B cell (primary cell): ENCODE measurements at regions not wholly inside any gene's neighbourhood (a gene's known extent, or its start where the extent isn't known, plus 50 kb on each side); places are given as distances from the start of the nearest gene placed in this dataset.

Experiments used
- ATAC-seq: fragments of 200-7000 bp; cut with Tn5 transposase; one replicate; pipeline ENCODE4 v1.10.0; 2021; ENCODE audit warnings: low read depth, mild to moderate bottlenecking, moderate number of reproducible peaks, moderate library complexity
- CTCF ChIA-PET: fragments of 350-600 bp; sonication (Branson Sonifier 250); formaldehyde crosslinking; loops from one replicate; lab custom pipeline; 2021; ENCODE audit warnings: antibody characterized with exemption, inconsistent platforms; lab: Charles Lee
- POLR2A ChIA-PET: fragments of 350-600 bp; sonication (Branson Sonifier 250); formaldehyde crosslinking; loops from one replicate; lab custom pipeline; 2021; ENCODE audit warnings: antibody characterized with exemption; lab: Charles Lee
- DNase-seq: peaks from one replicate; pipeline ENCODE4 v3.0.0; 2013
- H2AFZ ChIP-seq: 2 replicates; pipeline ENCODE4 v1.6.1; 2012; ENCODE audit warnings: mild to moderate bottlenecking, low read depth, low read length; ENCODE audit not compliant: insufficient read depth, poor library complexity, severe bottlenecking
- H3K27ac ChIP-seq, 2 donors: 1 replicate in 1 of 2; 2 replicates in 1 of 2; pipeline ENCODE4 v1.5.1; 2012 to 2013; ENCODE audit warnings: low read length in 2 of 2, mild to moderate bottlenecking in 2 of 2, moderate library complexity in 1 of 2
- H3K27me3 ChIP-seq, 4 experiments: fragments of 200-600 bp in 1 of 4; sonication (generic) in 1 of 4; replicated peaks in 1 of 4; 1 replicate in 2 of 4; 2 replicates in 2 of 4; pipeline versions ENCODE4 v1.6.1 to v1.7.0; 2013 to 2016; ENCODE audit warnings: low read length in 3 of 4, mild to moderate bottlenecking in 2 of 4, mixed read lengths in 1 of 4, moderate library complexity in 1 of 4; ENCODE audit not compliant: insufficient read depth in 4 of 4, control insufficient read depth in 3 of 4; ENCODE audit errors: control extremely low read depth in 1 of 4
- H3K36me3 ChIP-seq, 2 experiments: replicated peaks in 1 of 2; 1 replicate in 1 of 2; 2 replicates in 1 of 2; pipeline versions ENCODE4 v1.6.1 to v1.7.1; 2013; ENCODE audit warnings: low read length in 1 of 2; ENCODE audit not compliant: insufficient read depth in 2 of 2, control insufficient read depth in 1 of 2; ENCODE audit errors: control extremely low read depth in 1 of 2, extremely low read depth in 1 of 2
- H3K4me1 ChIP-seq, 2 donors: fragments of 200-600 bp in 1 of 2; sonication (generic) in 1 of 2; 1 replicate in 1 of 2; 2 replicates in 1 of 2; pipeline versions ENCODE4 v1.5.1 to v1.6.1; 2013 to 2017; ENCODE audit warnings: low read length in 2 of 2; ENCODE audit not compliant: control insufficient read depth in 2 of 2, insufficient read depth in 2 of 2
- H3K4me2 ChIP-seq: replicated peaks from 2 replicates; pipeline ENCODE3; 2012; ENCODE audit warnings: mild to moderate bottlenecking, low read depth, low read length; ENCODE audit not compliant: poor library complexity, severe bottlenecking
- H3K4me3 ChIP-seq, 5 experiments: fragments of 200-600 bp in 1 of 5; sonication (generic) in 1 of 5; 1 replicate in 3 of 5; 2 replicates in 2 of 5; pipeline versions ENCODE4 v1.5.1 to v1.7.0; 2011 to 2016; ENCODE audit warnings: low read length in 4 of 5, mild to moderate bottlenecking in 4 of 5, low read depth in 2 of 5, control low read depth in 1 of 5, moderate library complexity in 1 of 5; ENCODE audit not compliant: insufficient read depth in 1 of 5; ENCODE audit errors: control extremely low read depth in 1 of 5, extremely low read depth in 1 of 5
- H3K79me2 ChIP-seq: fragments of 200-600 bp; sonication (generic); one replicate; pipeline ENCODE4 v1.6.0; 2016; ENCODE audit warnings: low read length; ENCODE audit not compliant: control insufficient read depth, insufficient read depth
- H3K9ac ChIP-seq: fragments of 200-600 bp; sonication (generic); 2 replicates; pipeline ENCODE4 v1.6.1; 2017; ENCODE audit warnings: mild to moderate bottlenecking, low read length, moderate library complexity
- H3K9me3 ChIP-seq, 3 donors: one replicate each; pipeline versions ENCODE4 v1.6.1 to v1.7.1; 2013; ENCODE audit warnings: low read length in 2 of 3; ENCODE audit not compliant: control insufficient read depth in 2 of 3, insufficient read depth in 1 of 3; ENCODE audit errors: control extremely low read depth in 1 of 3
- H4K20me1 ChIP-seq: 2 replicates; pipeline ENCODE4 v1.6.0; 2012; ENCODE audit warnings: mild to moderate bottlenecking, low read length; ENCODE audit not compliant: insufficient read depth, control insufficient read depth, poor library complexity, severe bottlenecking
- H3K27ac Mint-ChIP-seq: one replicate; pipeline ENCODE4 v1.8.0; 2021; ENCODE audit warnings: mixed read lengths
- H3K27me3 Mint-ChIP-seq: one replicate; pipeline ENCODE4 v1.8.0; 2021; ENCODE audit warnings: mixed read lengths
- H3K4me1 Mint-ChIP-seq: one replicate; pipeline ENCODE4 v1.8.0; 2021; ENCODE audit warnings: mixed read lengths
- H3K4me3 Mint-ChIP-seq: one replicate; pipeline ENCODE4 v1.8.0; 2021; ENCODE audit warnings: mixed read lengths
- H3K9me3 Mint-ChIP-seq: one replicate; pipeline ENCODE4 v1.8.0; 2022; ENCODE audit warnings: mixed read lengths; ENCODE audit not compliant: insufficient read depth
- CTCF ChIP-seq: fragments of 200-600 bp; IDR thresholded peaks from one replicate; pipeline ENCODE4 v1.8.0; 2022; ENCODE audit warnings: antibody characterized with exemption, mild to moderate bottlenecking
- EZH2 ChIP-seq: IDR thresholded peaks from 2 replicates; pipeline ENCODE4 v1.6.1; 2012; ENCODE audit warnings: borderline replicate concordance, low read depth, mild to moderate bottlenecking, moderate library complexity, low read length; ENCODE audit not compliant: insufficient read depth, poor library complexity, severe bottlenecking
- WGBS: methylation state at CpG from one replicate; pipeline ENCODE4 v1.1.5; 2013; ENCODE audit warnings: missing lambda C conversion rate; ENCODE audit not compliant: insufficient coverage; 5-methylcytosine and 5-hydroxymethylcytosine counted together
- intact Hi-C: fragments of 100-400 bp; cut with micrococcal nuclease; formaldehyde crosslinking; loops from one replicate; pipeline ENCODE4 v1.10.0; 2022

GRCh38 chr16:85522842-85523601 lies 90.1 kb upstream of the GSE1 start:
- peaks cover 3% of the 10 kb centered on the region for H3K9me3 Mint-ChIP-seq
- no peak overlapping the region for H3K27ac ChIP-seq
- DNase-seq (no peak), ATAC-seq (no peak)
- H3K9me3 ChIP-seq: peaks cover 0 to 3% (median 0%) of the 10 kb centered on the region in 3 donors
- peaks cover 19% of the 10 kb centered on the region for H3K27me3 Mint-ChIP-seq
- H3K9ac ChIP-seq: no peak overlapping the region
- intact Hi-C loops: no loop called here
- H3K4me1 ChIP-seq: peaks cover 0 to 5% of the 10 kb centered on the region in 2 donors
- ChIA-PET POLR2A (no interaction called here), CTCF (interaction anchor here (0.6 kb wide), 1 partner anchor 76 kb away, joined by 3 read pairs; no protein-coding TSS in a partner anchor)
- H3K4me3 Mint-ChIP-seq: no peak overlapping the region
- no peaks in the 10 kb centered on the region for H3K4me1 Mint-ChIP-seq
- WGBS: 92% methylated on average over 8 of the region's 13 CpGs
- no peaks in the 10 kb centered on the region for H3K36me3 ChIP-seq
- H3K27me3 ChIP-seq: peaks cover 0 to 29% (median 6%) of the 10 kb centered on the region in 4 experiments
- H4K20me1 ChIP-seq: no peaks in the 10 kb centered on the region
- H3K4me3 ChIP-seq: no peak overlapping the region
- no peaks in the 10 kb centered on the region for H3K79me2 ChIP-seq
- TF ChIP-seq EZH2: no peak
- TF ChIP-seq CTCF: no peak
- H2AFZ ChIP-seq: no peak overlapping the region
- peak overlapping the region; percentile 0 for H3K27ac Mint-ChIP-seq
- H3K4me2 ChIP-seq: no peak overlapping the region

GRCh38 chr16:85523602-85524364 lies 89.3 kb upstream of the GSE1 start:
- Histone ChIP-seq H3K4me3 (no peak overlapping the region), H3K4me1 (peaks cover 0 to 5% of the 10 kb centered on the region in 2 donors), H3K27ac (no peak overlapping the region), H4K20me1 (no peaks in the 10 kb centered on the region), H2AFZ (no peak overlapping the region), H3K9me3 (peaks cover 0 to 3% (median 0%) of the 10 kb centered on the region in 3 donors), H3K27me3 (peaks cover 0 to 29% (median 6%) of the 10 kb centered on the region in 4 experiments), H3K4me2 (no peak overlapping the region), H3K79me2 (no peaks in the 10 kb centered on the region), H3K36me3 (no peaks in the 10 kb centered on the region), H3K9ac (no peak overlapping the region)
- Mint-ChIP-seq H3K27me3 (peaks cover 19% of the 10 kb centered on the region), H3K9me3 (peaks cover 3% of the 10 kb centered on the region), H3K4me3 (no peak overlapping the region), H3K27ac (no peak overlapping the region), H3K4me1 (no peaks in the 10 kb centered on the region)
- ATAC-seq (no peak), DNase-seq (no peak)
- intact Hi-C loops: no loop called here
- POLR2A ChIA-PET: interaction anchor here (0.7 kb wide), 1 partner anchor 50 kb away, joined by 7 read pairs; no protein-coding TSS in a partner anchor
- CTCF ChIA-PET: interaction anchor here (0.6 kb wide), 1 partner anchor 76 kb away, joined by 3 read pairs; no protein-coding TSS in a partner anchor
- TF ChIP-seq EZH2: no peak
- TF ChIP-seq CTCF: no peak
- WGBS: 72% methylated on average over 20 of the region's 22 CpGs
